CD1c-positive myeloid dendritic cell (primary cell): ENCODE measurements at regions not wholly inside any gene's neighbourhood (a gene's known extent, or its start where the extent isn't known, plus 50 kb on each side); places are given as distances from the start of the nearest gene placed in this dataset.
"Not testable (repeated sequence)": the region's sequence is repeated elsewhere in the genome, so short reads cannot be mapped to it uniquely, and the experiment has no call there.

Source experiments
- DNase-seq: peaks from one replicate; pipeline ENCODE4 v3.0.0-alpha.2; 2016; ENCODE audit errors: extremely low spot score

DNA sequence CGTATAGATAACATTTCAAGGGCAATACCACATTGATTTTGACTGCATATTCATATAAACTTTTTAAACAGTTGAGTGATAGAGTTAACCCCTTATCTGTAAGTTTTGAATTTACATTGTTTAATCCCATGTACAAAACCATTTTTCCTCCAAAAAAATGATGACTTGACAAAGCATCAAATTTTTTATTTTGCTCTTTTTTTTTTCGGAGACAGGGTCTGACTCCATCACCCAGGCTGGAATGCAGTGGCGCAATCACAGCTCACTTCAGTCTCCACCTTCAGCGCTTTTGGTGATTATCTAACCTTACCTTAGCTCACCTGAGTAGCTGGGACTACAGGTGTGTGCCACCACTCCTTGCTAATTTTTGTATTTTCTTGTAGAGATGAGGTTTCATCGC is 1670.1 kb upstream of the CDH9 start:
- DNase-seq = no peak

DNA sequence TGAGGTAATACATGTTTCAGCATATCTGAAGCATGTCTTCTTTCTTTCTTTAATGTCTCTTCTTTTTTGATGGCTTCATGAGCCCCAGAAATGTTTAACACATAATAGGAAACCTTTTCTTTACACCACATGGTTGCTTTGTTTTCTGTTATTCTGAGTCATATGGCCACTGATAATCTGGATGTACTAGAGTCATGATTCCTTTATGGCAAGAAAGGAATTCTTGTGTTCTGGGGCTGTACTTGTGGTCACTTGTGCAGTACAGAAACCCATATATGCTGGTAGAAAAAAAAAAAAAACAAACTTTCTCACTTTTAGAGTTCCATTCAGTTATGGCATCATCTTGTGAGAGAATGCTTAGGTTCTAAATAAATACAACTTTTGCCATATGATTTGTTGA is 1669.3 kb upstream of the CDH9 start:
- no peak for DNase-seq

- DNase-seq = no peak
These were observed 1665.4 kb upstream of the CDH9 start for GRCh38 chr5:28703651-28704260.

DNA sequence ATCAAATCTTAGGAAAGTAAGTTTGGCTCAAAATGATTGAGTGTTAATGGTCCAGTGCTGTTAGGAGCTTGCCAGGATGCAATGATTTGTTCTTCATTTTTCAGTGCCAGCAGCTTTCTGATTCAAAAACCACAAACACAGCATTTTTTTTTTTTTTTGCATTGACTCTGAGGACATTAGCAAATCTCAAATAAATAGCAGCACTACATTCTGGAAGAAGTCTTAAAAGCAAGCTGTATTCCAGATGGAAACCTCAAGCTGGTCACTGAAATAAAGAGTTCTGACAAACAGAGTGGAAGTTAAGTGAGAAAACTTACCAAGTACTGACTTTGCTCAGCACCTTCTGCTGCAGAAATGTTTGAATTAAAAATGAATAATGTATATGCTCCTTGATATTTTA is 1653.1 kb upstream of the CDH9 start:
- DNase-seq = no peak

GRCh38 chr5:28685794-28686193 is 1647.4 kb upstream of the CDH9 start:
- no peak for DNase-seq

DNA sequence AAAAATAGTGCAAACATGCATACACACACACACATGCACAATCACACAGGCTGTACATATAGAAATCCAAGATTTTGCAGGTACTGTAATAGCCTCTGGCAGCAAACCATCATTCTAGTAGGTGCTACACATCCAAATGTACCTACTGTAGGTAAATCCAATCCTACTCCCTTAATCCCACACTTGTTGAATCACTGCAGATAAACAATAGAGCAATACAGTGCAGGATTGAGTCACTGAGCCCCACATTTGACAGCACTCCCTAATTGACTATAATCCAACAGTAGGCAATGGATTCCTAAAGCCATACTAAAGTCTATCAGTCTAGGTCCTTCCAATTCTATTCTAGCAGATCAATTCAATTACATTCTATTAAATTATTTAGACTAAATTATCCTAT is 1640.5 kb upstream of the CDH9 start:
- no peak for DNase-seq

DNA sequence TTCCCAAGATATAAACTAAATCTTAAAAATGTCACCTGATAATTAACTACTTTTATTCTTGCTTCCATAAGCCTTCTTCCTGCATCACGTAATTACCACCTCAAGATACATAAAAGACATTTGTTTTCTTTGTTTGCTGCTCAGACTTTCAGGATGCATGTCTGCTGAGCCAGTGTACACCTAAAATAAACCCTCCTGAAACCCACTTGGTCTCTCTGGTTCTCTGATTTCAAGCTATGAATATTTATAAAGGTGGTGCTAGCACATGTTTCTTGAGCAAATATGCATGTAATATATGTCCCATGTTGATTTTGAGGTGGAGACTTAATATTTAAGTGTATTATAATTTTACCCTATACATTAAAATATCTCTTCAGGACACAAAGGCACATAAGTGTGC is 1627.7 kb upstream of the CDH9 start:
- DNase-seq = no peak

- DNase-seq = no peak
These were observed 1609.7 kb upstream of the CDH9 start for GRCh38 chr5:28648108-28648507.

GRCh38 chr5:28632607-28633006 is 1594.2 kb upstream of the CDH9 start:
- no peak for DNase-seq

DNA sequence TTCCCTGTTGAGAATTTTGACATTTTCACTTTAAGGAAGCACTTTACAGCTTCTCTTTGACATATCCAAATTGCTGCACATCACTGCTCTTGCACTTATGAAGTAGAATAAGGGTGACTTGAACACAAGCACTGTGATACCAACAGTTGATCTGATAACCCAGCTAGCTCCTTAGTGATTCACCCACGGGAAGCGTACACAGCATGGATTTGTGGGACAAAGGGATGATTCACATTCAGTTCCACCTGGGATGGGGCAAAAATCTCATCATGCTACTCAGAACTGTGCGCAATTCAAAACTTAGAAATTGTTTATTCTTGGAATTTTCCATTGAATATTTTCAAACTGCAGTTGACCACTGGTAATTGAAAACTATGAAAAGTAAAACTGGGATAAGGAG is 1565.5 kb upstream of the CDH9 start:
- no peak for DNase-seq

DNA sequence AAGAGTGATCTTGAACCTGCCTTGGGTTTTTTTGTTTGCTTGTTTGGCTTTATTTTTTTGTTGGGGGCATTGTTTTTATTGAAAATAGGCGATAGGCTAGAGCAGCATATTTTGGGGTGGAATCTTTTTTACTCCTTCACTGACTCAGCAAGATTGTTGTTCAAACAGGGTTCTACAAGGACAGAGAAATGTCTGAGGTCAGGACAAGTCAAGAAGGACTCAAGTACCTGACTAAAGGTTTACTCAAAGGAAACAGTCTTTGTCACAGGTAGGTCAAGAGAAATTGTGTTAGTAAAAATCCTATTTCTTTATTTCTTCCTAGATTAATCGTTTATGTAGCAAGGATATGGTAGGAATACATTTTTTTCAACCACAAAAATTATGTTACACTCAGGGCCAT is 1564.0 kb upstream of the CDH9 start:
- no peak for DNase-seq

DNA sequence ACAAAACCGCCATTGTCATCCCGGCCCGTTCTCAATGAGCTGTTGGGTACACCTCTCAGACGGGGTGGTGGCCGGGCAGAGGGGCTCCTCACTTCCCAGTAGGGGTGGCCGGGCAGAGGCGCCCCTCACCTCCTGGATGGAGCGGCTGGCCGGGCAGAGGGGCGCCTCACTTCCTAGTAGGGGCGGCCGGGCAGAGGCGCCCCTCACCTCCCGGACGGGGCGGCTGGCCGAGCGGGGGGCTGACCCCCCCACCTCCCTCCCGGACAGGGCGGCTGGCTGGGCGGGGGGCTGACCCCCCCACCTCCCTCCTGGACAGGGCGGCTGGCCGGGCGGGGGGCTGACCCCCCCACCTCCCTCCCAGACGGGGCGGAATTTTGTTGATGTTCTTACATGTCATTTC is 1558.3 kb upstream of the CDH9 start:
- DNase-seq = not testable (repeated sequence)

DNA sequence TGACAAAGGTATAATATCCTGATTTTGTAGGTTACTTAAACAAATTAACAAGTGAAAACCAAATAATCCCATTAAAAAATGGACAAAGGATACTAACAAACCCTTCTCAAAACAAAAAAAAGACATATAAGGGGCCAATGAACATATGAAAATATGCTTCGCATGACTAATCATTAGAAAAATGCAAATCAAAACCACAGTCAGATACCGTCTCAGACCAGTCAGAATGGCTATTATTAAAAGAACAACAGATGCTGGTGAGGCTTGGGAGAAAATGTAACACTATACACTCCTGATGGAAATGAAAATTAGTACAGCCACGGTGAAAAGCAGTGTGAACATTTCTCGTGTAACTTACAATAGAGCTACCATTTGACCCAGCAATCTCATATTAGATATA is 1542.2 kb upstream of the CDH9 start:
- DNase-seq = no peak

DNA sequence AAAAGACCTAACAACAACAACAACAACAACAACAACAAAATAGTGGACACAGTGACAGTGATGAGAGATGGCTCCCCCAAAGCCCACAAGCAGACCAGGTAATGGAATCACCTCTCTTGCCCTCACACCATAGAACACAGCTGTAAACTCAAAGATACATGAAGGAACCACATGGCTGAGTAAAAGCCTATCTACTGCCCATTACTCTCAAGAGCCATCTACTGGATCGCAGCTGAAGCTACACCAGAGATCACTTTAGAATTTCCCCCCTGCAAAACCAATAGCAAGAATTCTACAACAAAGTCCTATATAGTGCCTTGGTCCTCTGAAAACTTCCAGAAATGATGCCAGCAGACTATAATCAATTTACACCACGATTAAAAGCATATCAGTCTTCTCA is 1537.6 kb upstream of the CDH9 start:
- DNase-seq = no peak

DNA sequence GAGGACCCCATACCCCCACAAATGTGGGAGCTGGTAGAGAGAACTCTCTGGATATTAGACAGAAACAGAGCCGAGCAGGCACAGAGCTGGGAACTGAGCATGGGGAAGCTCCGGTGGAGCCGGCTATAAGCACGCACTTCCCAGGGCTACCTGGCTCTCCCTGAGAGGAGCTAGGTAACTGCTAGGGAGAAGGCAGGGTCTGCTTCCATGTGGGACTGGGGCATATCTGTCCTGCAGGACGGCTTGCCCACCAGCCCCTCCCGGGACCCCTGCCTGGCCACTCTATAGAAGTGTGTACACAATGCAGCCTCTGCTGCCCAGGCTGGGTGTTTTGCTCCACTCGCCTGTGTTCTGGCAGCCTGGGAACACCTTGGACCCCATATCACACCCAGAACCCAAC is 1537.0 kb upstream of the CDH9 start:
- no peak for DNase-seq

DNA sequence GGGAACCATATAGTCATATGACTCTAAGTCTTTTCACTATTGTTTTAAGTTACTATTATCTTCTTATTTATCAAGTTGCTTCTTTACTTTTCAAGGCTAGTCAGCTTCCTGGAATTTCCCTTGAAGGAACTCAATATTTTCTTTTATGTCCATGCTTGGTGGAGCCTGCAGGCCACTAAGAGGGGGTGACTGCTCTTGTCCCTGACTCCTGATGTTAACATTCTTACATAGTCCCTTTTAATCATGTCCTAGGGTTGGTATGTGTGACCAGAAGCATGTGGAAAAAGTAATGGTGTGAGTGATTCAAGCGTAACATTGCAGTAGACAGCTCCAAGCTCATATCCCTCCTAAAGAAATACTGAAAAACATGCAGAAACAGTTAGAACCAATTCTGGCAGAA is 1536.2 kb upstream of the CDH9 start:
- no peak for DNase-seq

GRCh38 chr5:28567048-28567447 is 1528.7 kb upstream of the CDH9 start:
- no peak for DNase-seq

- DNase-seq = no peak
These were observed 1523.1 kb upstream of the CDH9 start for GRCh38 chr5:28561522-28561921.

- DNase-seq = no peak
These were observed 1519.8 kb upstream of the CDH9 start for GRCh38 chr5:28558196-28558595.

DNA sequence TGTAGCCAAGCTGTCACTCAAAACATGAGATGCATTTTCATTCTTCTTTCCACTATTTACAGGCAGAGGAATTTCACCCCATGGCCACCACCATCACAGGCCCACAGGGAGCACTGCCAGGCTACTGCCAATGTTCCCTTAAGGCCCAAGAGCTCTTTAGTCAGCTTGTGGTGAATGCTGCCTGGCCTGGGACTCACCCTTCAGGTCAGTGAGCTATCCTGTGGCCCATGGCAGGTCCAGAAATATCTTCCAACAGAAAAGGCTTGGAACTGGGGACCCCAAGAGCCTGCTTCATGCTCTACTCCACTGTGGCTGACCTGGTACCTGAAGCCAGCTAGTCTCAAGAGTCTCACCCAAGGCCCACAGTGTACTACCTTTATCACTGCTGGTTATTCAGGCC is 1518.7 kb upstream of the CDH9 start:
- DNase-seq = no peak

GRCh38 chr5:28549588-28549987 is 1511.2 kb upstream of the CDH9 start:
- no peak for DNase-seq

DNA sequence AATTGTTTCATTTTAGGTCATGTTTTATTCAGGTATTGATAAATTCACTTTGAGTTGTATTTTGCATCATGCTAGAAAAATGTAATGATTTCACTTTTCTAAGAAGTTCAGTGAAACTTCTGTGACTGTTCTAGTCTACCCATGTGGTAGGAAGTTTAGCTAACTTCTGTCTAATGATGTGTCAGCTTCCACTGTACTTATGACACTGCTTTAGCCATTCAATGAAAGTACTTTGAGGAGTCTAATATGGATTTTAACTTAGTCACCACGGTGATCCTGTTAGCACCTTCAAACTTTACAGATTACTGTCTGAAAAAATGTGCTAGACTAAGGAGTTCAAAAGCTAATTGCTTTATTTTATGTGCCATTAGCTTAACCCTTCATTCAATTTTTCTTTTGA is 1510.5 kb upstream of the CDH9 start:
- DNase-seq = no peak

GRCh38 chr5:28544501-28544900 is 1506.1 kb upstream of the CDH9 start:
- DNase-seq = no peak

GRCh38 chr5:28543473-28544098 is 1505.2 kb upstream of the CDH9 start:
- no peak for DNase-seq
